HTR-8/SVneo (cell line): ENCODE measurements at regions not wholly inside any gene's neighbourhood (a gene's known extent, or its start where the extent isn't known, plus 50 kb on each side); places are given as distances from the start of the nearest gene placed in this dataset.

Experiments
- DNase-seq: peaks from one replicate; pipeline ENCODE4 v3.0.0; 2011; ENCODE audit warnings: low spot score, mixed read lengths; ENCODE audit not compliant: insufficient read length
- FAIRE-seq: peaks from 2 replicates; lab custom pipeline; 2011; peaks lifted over from hg19 to GRCh38; lab: Jason Lieb, UNC

GRCh38 chr4:176002007-176002613 is 63.5 kb upstream of the WDR17 start:
- FAIRE-seq (no peak), DNase-seq (peak; percentile 60)

GRCh38 chr4:176005766-176006165 is 59.9 kb upstream of the WDR17 start:
- no peak for DNase-seq
- no peak for FAIRE-seq

DNA sequence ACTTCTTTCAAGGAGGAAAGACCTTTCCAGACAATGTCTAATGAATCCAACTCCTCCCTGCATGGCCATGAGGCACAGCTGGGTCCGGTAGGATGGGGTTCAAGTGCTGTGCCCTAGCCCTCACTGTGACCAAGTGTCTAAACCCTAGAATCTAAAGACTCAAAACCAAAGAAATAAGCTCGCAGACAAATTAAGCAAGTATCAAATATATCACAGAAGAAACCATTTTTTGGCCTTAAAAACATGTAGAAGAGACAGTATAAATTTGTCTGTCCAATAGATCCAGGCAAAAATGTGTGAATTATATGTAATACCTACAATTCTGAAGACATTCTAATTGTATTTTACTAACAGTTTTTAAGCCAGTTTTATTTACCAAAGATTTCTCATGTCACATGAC is 56.4 kb upstream of the WDR17 start:
- FAIRE-seq (no peak), DNase-seq (no peak)

- DNase-seq (no peak), FAIRE-seq (no peak)
Observed at GRCh38 chr4:176011529-176011928, 54.1 kb upstream of the WDR17 start.

DNA sequence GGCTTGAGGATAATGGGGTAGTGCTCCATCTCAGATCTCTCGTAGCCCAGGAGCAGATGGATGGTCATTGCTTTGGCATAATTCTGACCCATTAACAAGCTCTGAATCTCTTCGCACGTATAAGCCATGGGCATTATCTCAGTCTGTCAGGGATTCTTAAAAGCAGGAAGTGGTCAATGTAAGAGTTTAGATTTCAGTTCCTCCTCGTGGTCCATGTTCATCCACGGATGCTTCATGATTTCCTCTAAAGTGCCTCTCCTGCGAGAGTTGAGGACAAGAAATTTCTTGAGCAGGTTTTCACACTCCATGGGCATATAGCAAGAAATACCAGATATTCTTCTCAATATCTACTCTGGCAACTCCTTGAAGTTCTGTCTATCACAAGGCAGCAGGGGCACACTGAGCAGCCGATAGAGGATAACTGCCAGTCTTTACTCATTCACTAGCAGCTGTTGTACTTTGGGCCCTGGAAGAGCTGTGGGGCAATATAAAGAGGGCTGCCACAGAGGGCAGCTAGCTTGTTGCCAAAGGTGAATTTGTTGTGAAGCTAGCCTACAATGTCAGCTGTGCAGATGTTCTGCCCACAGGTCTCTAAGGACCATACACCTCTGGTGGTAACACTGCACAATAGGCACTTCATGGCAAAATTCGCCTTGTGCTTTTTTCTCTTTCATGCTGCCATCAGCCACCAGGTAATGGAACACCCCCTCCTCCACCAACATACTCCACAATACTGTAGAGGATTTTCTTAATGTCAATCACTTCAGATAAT is 52.0 kb upstream of the WDR17 start:
- peak; percentile 23 for FAIRE-seq
- no peak for DNase-seq

DNA sequence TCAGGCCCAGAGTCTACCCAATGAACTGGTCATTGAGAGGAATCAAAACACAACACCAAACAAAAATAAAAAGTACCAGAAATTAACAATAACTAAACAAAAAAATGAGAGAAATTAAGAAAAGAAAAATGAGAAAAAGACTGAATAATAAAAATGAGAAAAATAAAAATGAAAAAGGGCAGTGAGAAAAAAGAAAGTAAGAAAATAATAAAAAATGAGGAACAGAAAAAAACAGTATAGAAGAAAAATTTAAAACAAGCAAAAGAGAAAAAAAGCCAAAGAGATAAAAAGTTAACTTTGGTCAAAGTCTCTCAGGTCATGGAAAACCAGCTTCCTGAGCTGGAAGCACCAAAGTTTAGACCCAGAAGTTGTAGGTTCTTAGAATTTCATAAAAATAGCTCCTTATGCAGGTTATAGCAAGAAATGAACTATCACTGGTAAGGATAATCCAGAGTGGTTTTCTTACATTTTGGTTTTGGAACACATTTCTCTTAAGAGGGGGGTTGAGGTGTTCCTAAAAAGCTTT is 51.0 kb upstream of the WDR17 start:
- DNase-seq (no peak), FAIRE-seq (no peak)
